Nephron progenitor cell (in vitro differentiated cells): ENCODE measurements at regions not wholly inside any gene's neighbourhood (a gene's known extent, or its start where the extent isn't known, plus 50 kb on each side); places are given as distances from the start of the nearest gene placed in this dataset.

Source experiments
- DNase-seq: peaks from one replicate; pipeline ENCODE4 v3.0.0; 2021
- H3K27ac Mint-ChIP-seq: 2 replicates; pipeline ENCODE4 v1.8.0; 2021; ENCODE audit warnings: mild to moderate bottlenecking, moderate library complexity, mixed read lengths
- H3K27me3 Mint-ChIP-seq: 2 replicates; pipeline ENCODE4 v1.8.0; 2021; ENCODE audit warnings: mild to moderate bottlenecking, low read depth, mixed read lengths; ENCODE audit not compliant: poor library complexity
- H3K36me3 Mint-ChIP-seq: 2 replicates; pipeline ENCODE4 v1.8.0; 2021; ENCODE audit warnings: low read depth, mixed read lengths
- H3K4me1 Mint-ChIP-seq: 2 replicates; pipeline ENCODE4 v1.8.0; 2021; ENCODE audit warnings: mixed read lengths
- H3K4me3 Mint-ChIP-seq: 2 replicates; pipeline ENCODE4 v1.8.0; 2021; ENCODE audit warnings: mild to moderate bottlenecking, moderate library complexity, mixed read lengths
- H3K9me3 Mint-ChIP-seq: 2 replicates; pipeline ENCODE4 v1.8.0; 2021; ENCODE audit warnings: mild to moderate bottlenecking, moderate library complexity, mixed read lengths
- TF ChIP-seq, protein P1 (sequence below): fragments of 200-600 bp; sonication (generic); IDR thresholded peaks from 2 replicates; pipeline ENCODE4 v1.5.0; 2021; ENCODE audit warnings: antibody characterized with exemption

DNA sequence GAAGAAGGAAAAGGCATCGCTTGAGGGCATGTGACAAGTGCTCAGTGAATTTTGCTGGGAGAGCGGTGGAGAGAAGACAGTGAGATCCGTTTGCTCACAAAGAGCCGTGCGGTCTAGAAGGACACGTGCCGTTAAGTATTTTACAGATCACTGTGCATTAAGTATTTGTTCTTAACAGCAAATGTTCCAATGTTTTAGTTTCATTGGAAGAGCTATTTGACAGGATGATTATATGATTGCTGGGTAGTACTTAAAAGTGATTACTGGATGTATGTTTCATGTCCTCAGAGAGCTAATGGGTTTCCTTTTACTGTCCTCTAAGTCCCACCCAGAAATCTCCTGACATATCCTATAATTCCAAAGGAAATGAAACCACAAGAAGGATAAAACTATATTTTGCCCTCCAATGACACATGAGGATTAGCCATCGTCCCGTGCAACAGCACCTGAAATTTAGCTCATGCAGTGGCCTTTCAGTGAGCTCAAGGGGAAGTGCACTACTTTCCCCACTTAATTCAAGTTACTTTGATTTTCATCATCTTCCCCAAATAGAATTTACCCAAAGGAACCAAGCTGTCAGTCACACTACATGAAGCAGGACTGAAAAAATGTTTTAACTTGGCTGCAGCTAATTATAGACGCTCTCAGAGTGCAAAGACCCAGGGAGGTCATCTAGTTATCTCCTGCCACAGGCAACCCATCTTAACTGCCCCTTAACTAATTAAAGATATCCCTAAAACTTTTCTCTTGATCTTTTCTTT, 80.3 kb downstream of the KLF6 start:
- H3K9me3 Mint-ChIP-seq = no peaks in the 10 kb centered on the region
- no peak overlapping the region for H3K4me3 Mint-ChIP-seq
- TF ChIP-seq, protein P1, sequence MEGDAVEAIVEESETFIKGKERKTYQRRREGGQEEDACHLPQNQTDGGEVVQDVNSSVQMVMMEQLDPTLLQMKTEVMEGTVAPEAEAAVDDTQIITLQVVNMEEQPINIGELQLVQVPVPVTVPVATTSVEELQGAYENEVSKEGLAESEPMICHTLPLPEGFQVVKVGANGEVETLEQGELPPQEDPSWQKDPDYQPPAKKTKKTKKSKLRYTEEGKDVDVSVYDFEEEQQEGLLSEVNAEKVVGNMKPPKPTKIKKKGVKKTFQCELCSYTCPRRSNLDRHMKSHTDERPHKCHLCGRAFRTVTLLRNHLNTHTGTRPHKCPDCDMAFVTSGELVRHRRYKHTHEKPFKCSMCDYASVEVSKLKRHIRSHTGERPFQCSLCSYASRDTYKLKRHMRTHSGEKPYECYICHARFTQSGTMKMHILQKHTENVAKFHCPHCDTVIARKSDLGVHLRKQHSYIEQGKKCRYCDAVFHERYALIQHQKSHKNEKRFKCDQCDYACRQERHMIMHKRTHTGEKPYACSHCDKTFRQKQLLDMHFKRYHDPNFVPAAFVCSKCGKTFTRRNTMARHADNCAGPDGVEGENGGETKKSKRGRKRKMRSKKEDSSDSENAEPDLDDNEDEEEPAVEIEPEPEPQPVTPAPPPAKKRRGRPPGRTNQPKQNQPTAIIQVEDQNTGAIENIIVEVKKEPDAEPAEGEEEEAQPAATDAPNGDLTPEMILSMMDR = no peak
- H3K27ac Mint-ChIP-seq = no peak overlapping the region
- H3K36me3 Mint-ChIP-seq = no peaks in the 10 kb centered on the region
- peaks cover 6% of the 10 kb centered on the region for H3K4me1 Mint-ChIP-seq
- DNase-seq = no peak
- H3K27me3 Mint-ChIP-seq = peaks cover 3% of the 10 kb centered on the region

DNA sequence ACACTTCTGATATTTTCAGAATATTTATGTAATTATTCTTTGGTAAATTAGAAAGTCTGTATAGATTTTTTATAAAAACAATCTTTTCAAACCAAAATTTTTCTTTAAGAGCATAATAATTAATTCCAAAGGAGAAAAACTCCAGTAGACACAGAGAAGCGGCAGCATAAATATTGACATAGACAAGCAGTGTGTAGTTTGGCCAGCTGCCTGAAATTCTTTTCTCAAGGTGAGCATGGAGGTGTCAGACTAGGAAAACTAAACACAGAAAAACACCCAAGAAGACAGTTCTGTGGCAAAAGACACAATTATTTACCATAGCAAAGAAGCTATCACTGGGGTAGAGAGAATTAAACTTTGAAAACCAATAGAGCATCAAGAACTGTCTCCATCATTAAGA, 82.4 kb downstream of the KLF6 start:
- no peak for DNase-seq
- no peak overlapping the region for H3K4me3 Mint-ChIP-seq
- peaks cover 6% of the 10 kb centered on the region for H3K27me3 Mint-ChIP-seq
- TF ChIP-seq, protein P1 = no peak
- no peaks in the 10 kb centered on the region for H3K36me3 Mint-ChIP-seq
- H3K27ac Mint-ChIP-seq = no peak overlapping the region
- H3K9me3 Mint-ChIP-seq = no peaks in the 10 kb centered on the region
- H3K4me1 Mint-ChIP-seq = peaks cover 10% of the 10 kb centered on the region

DNA sequence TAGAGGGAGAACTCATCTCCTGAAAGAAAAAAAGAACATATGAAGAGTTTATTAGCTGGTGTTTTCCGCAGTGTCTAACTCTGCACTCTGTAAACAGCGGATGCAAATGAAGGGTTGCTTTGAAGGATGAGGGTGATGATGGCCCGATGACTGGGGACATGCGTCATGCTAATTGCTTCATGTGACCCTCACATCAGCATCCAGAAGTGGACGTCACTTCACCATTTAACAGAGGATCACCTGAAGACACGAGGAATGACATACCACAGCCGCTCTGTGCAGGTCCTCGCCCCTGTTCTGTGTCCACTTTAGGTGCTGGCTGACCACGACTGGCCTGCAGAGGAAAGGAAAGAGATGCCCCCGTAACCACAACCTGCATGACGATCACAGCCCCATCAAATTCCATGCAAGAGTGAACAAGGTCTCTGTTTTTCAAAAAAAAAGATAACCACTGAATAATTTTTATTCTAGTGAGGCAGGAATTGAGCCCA, 82.9 kb downstream of the KLF6 start:
- Mint-ChIP-seq H3K4me3 (no peak overlapping the region), H3K4me1 (peaks cover 10% of the 10 kb centered on the region), H3K9me3 (no peaks in the 10 kb centered on the region), H3K27me3 (peaks cover 6% of the 10 kb centered on the region), H3K27ac (no peak overlapping the region), H3K36me3 (no peaks in the 10 kb centered on the region)
- TF ChIP-seq, protein P1 = no peak
- DNase-seq = no peak

DNA sequence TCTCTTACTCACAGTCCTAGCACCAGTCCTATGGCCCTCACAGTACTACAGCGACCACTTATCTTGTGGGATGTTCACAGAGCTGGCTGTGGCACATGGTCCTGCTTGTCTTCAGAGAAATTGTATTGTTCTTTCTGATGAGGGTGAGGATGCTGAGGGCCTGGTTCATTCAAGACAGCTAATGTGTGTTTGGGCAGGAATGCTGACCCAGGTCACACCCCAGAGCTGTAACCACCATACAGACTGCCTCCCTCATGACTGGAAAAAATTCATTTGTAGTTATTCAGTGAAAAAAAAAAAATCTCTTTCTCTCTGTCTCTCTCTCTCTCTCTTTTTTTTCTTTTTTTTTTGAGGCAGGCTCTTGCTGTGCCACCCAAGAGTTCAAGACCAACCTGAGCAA, 83.5 kb downstream of the KLF6 start:
- Mint-ChIP-seq H3K27ac (no peak overlapping the region), H3K9me3 (no peaks in the 10 kb centered on the region), H3K36me3 (no peaks in the 10 kb centered on the region), H3K4me1 (peaks cover 10% of the 10 kb centered on the region), H3K4me3 (no peak overlapping the region), H3K27me3 (peaks cover 6% of the 10 kb centered on the region)
- TF ChIP-seq, protein P1 = no peak
- DNase-seq = no peak

DNA sequence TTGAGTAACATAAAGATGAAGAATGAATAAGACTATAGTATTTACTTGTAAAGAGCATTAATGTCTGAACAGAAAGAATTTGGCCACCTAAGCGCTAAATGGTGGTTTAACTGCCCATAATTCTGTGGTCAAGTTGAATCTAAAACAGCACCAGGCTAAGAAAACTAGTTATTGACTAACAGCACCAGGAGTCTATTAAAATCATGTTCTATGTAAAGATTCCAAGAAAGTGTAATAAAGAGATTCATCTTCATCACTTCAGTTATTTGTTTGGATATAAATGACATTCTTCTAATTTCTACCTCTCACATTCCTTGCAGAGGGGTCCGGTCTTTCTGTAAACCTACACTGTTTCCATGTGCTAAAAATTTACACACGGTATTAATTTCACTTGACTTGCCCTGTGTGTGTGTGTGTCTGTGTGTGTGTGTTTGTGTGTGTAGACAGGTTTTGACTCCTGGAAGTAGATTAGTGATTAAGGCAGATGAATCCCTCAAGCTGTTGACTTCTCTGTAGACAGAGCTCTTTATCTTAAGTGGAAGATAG, 84.4 kb downstream of the KLF6 start:
- TF ChIP-seq, protein P1 = no peak
- no peak overlapping the region for H3K27ac Mint-ChIP-seq
- no peak overlapping the region for H3K4me3 Mint-ChIP-seq
- no peaks in the 10 kb centered on the region for H3K9me3 Mint-ChIP-seq
- peaks cover 10% of the 10 kb centered on the region for H3K4me1 Mint-ChIP-seq
- DNase-seq = no peak
- H3K36me3 Mint-ChIP-seq = no peaks in the 10 kb centered on the region
- H3K27me3 Mint-ChIP-seq = peaks cover 6% of the 10 kb centered on the region

DNA sequence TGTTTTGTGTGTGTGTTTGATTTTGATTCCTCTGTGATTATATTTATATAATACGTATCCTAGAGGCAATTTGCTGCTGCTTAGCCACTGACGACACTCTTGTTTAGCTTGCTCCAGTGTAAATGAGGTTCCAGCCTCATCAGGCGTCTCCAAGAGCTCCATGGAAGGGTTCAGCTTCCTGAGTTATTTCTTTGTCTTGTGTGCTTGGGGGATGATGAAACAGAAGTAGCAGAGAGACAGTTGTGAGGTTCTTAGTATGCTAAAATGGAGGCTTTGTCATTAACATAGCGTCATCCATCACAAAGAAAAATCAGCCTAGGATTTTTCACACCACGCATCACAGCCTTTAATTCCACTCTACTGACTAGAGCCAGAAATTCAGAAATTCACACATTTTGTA, 85.1 kb downstream of the KLF6 start:
- Mint-ChIP-seq H3K4me3 (no peak overlapping the region), H3K9me3 (no peaks in the 10 kb centered on the region), H3K36me3 (no peaks in the 10 kb centered on the region), H3K27ac (no peak overlapping the region), H3K27me3 (peaks cover 6% of the 10 kb centered on the region), H3K4me1 (peaks cover 10% of the 10 kb centered on the region)
- TF ChIP-seq, protein P1 = no peak
- no peak for DNase-seq
